Caco-2 (cell line): ENCODE measurements at regions not wholly inside any gene's neighbourhood (a gene's known extent, or its start where the extent isn't known, plus 50 kb on each side); places are given as distances from the start of the nearest gene placed in this dataset.

ENCODE experiments used
- BruUV-seq: library from RNA; stranded (reverse); fragments of 400-500 nt; replicated peaks from 2 replicates; lab custom pipeline; 2021; lab: Mats Ljungman, UMichigan
- CTCF ChIA-PET: fragments of 300-600 bp; sonication (Branson Sonifier 250); formaldehyde crosslinking; loops from one replicate; lab custom pipeline; 2022; ENCODE audit warnings: antibody characterized with exemption; lab: Charles Lee
- POLR2A ChIA-PET: fragments of 300-600 bp; sonication (Branson Sonifier 250); formaldehyde crosslinking; loops from one replicate; lab custom pipeline; 2022; ENCODE audit warnings: antibody characterized with exemption; lab: Charles Lee
- DNase-seq, 2 experiments: peaks; one replicate each; pipeline versions ENCODE4 v3.0.0 to v3.0.0-alpha.2; 2020 to 2022
- H3K27me3 ChIP-seq: replicated peaks from 2 replicates; pipeline ENCODE4 v1.6.0; 2011; ENCODE audit warnings: low read length; ENCODE audit not compliant: control insufficient read depth, insufficient read depth
- H3K36me3 ChIP-seq: 2 replicates; pipeline ENCODE4 v1.5.1; 2011; ENCODE audit warnings: low read length; ENCODE audit not compliant: control insufficient read depth, insufficient read depth
- H3K4me1 ChIP-seq: fragments of 250-450 bp; sonication (Bioruptor Pico); 2 replicates; pipeline ENCODE4 v1.5.1; 2020; ENCODE audit warnings: mild to moderate bottlenecking
- H3K4me3 ChIP-seq: 2 replicates; pipeline ENCODE4 v1.5.1; 2011; ENCODE audit warnings: low read depth, mild to moderate bottlenecking, control low read depth, low read length
- H3K9me3 ChIP-seq: fragments of 250-450 bp; sonication (Bioruptor Pico); 2 replicates; pipeline ENCODE4 v1.5.1; 2020; ENCODE audit warnings: mild to moderate bottlenecking, moderate library complexity
- H3K27ac Mint-ChIP-seq: one replicate; pipeline ENCODE4 v1.8.0; 2022; ENCODE audit warnings: mixed read lengths; ENCODE audit not compliant: unreplicated experiment
- H3K27me3 Mint-ChIP-seq: one replicate; pipeline ENCODE4 v1.8.0; 2022; ENCODE audit warnings: mixed read lengths; ENCODE audit not compliant: insufficient read depth, unreplicated experiment
- H3K36me3 Mint-ChIP-seq: one replicate; pipeline ENCODE4 v1.8.0; 2022; ENCODE audit warnings: mild to moderate bottlenecking, mixed read lengths; ENCODE audit not compliant: insufficient read depth, unreplicated experiment
- H3K4me1 Mint-ChIP-seq: one replicate; pipeline ENCODE4 v1.8.0; 2022; ENCODE audit warnings: low read depth, mixed read lengths; ENCODE audit not compliant: unreplicated experiment
- H3K4me3 Mint-ChIP-seq: one replicate; pipeline ENCODE4 v1.8.0; 2022; ENCODE audit warnings: mild to moderate bottlenecking, moderate library complexity, mixed read lengths; ENCODE audit not compliant: unreplicated experiment
- H3K9me3 Mint-ChIP-seq: one replicate; pipeline ENCODE4 v1.8.0; 2022; ENCODE audit warnings: mixed read lengths; ENCODE audit not compliant: unreplicated experiment
- CTCF ChIP-seq, 2 experiments: fragments of 200-600 bp in 1 of 2; IDR thresholded peaks; 1 replicate in 1 of 2; 2 replicates in 1 of 2; pipeline versions ENCODE4 v1.5.1 to v1.8.0; 2011 to 2022; ENCODE audit warnings: antibody characterized with exemption in 1 of 2, control low read depth in 1 of 2, inconsistent platforms in 1 of 2, low read depth in 1 of 2, low read length in 1 of 2, mild to moderate bottlenecking in 1 of 2, moderate library complexity in 1 of 2; ENCODE audit not compliant: insufficient read depth in 1 of 2, severe bottlenecking in 1 of 2, unreplicated experiment in 1 of 2
- intact Hi-C: fragments of 100-400 bp; cut with micrococcal nuclease; formaldehyde crosslinking; loops from one replicate; pipeline ENCODE4 v1.10.0; 2022; ENCODE audit not compliant: unreplicated experiment

GRCh38 chr4:188432328-188432727, 293.1 kb downstream of the TRIML1 start:
- Histone ChIP-seq H3K27me3 (no peaks in the 10 kb centered on the region), H3K9me3 (no peaks in the 10 kb centered on the region), H3K4me3 (no peak overlapping the region), H3K4me1 (peaks cover 27% of the 10 kb centered on the region), H3K36me3 (no peaks in the 10 kb centered on the region)
- peaks cover 26% of the 10 kb centered on the region for H3K4me1 Mint-ChIP-seq
- H3K27me3 Mint-ChIP-seq, result no peaks in the 10 kb centered on the region
- DNase-seq, result no peak
- TF ChIP-seq CTCF (IDR thresholded peaks at IDR 0.05; ENCODE audit: insufficient read depth in 1 of 2, low read depth in 1 of 2, low read length in 1 of 2, severe bottlenecking in 1 of 2, unreplicated experiment in 1 of 2), result no peak
- no peak overlapping the region for H3K27ac Mint-ChIP-seq
- BruUV-seq, result no TSS peak
- ChIA-PET POLR2A (no interaction called here), CTCF (no interaction called here)
- H3K4me3 Mint-ChIP-seq, result no peak overlapping the region
- intact Hi-C loops, result loop anchor here (10.0 kb wide), 1 partner anchor 172 kb away; no protein-coding TSS in a partner anchor
- peaks cover 12% of the 10 kb centered on the region for H3K36me3 Mint-ChIP-seq
- peaks cover 34% of the 10 kb centered on the region for H3K9me3 Mint-ChIP-seq

DNA sequence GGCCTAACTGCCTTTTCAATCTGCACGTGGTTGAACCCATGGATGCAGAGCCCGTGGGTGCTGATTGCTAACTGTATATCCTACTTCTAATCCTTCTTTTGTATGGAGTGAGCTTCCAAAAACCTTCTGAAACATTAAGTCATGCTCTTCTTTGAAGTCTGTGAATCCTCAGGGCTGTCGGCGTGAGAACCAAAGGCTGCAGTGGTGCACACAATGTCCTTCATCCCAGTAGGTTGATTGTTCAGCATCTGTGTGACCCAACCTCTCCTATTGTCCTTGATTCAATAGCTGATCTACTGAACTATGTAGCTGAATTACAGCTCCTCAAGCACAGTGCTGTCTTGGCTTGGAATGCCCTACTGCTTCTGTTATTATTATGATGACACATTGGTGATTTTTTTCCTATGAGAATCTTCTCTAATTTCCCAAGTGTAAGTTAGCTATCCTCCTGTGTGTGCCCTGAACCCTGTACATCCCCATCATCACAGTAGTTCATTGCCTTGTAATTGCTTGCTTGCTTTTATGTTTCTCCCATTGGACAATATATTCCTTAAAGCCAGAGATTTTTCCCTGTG, 294.6 kb downstream of the TRIML1 start:
- no peak for TF ChIP-seq CTCF (IDR thresholded peaks at IDR 0.05; ENCODE audit: insufficient read depth in 1 of 2, low read depth in 1 of 2, low read length in 1 of 2, severe bottlenecking in 1 of 2, unreplicated experiment in 1 of 2)
- Mint-ChIP-seq H3K9me3 (peaks cover 34% of the 10 kb centered on the region), H3K36me3 (peaks cover 12% of the 10 kb centered on the region), H3K4me1 (peaks cover 36% of the 10 kb centered on the region), H3K27me3 (no peaks in the 10 kb centered on the region), H3K27ac (peak overlapping the region; percentile 23), H3K4me3 (no peak overlapping the region)
- DNase-seq, result no peak
- CTCF ChIA-PET, result no interaction called here
- Histone ChIP-seq H3K27me3 (no peaks in the 10 kb centered on the region), H3K36me3 (no peaks in the 10 kb centered on the region), H3K4me1 (peaks cover 25% of the 10 kb centered on the region), H3K9me3 (no peaks in the 10 kb centered on the region), H3K4me3 (no peak overlapping the region)
- BruUV-seq, result no TSS peak
- POLR2A ChIA-PET, result no interaction called here
- intact Hi-C loops, result loop anchor here (10.0 kb wide), 1 partner anchor 171 kb away; no protein-coding TSS in a partner anchor

DNA sequence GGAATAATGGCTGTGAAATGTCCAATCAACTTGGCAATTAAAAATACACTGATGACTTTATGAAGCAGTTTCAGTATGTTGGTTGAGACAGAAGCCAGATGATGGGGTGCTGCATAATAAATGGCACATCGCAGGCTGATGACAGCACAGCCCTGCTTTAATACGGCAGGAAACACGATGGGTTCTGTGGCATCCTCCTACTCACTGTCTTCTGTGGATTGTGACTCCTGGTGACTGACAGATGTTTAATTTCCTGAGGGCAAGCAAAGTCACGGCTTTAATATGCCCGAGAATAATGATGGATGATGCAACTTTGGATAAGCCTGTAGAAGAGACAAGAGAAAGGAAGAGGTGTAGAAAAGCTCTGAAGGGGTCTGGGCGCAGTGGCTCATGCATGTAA, 295.4 kb downstream of the TRIML1 start:
- Histone ChIP-seq H3K27me3 (no peaks in the 10 kb centered on the region), H3K4me1 (peaks cover 23% of the 10 kb centered on the region), H3K36me3 (no peaks in the 10 kb centered on the region), H3K4me3 (no peak overlapping the region), H3K9me3 (no peaks in the 10 kb centered on the region)
- Mint-ChIP-seq H3K27me3 (no peaks in the 10 kb centered on the region), H3K27ac (peak overlapping the region; percentile 23), H3K36me3 (peaks cover 12% of the 10 kb centered on the region), H3K4me3 (no peak overlapping the region), H3K4me1 (peaks cover 36% of the 10 kb centered on the region), H3K9me3 (peaks cover 34% of the 10 kb centered on the region)
- intact Hi-C loops, result loop anchor here (10.0 kb wide), 1 partner anchor 170 kb away; no protein-coding TSS in a partner anchor
- CTCF ChIA-PET, result no interaction called here
- no TSS peak for BruUV-seq
- DNase-seq, result no peak
- no peak for TF ChIP-seq CTCF (IDR thresholded peaks at IDR 0.05; ENCODE audit: insufficient read depth in 1 of 2, low read depth in 1 of 2, low read length in 1 of 2, severe bottlenecking in 1 of 2, unreplicated experiment in 1 of 2)
- POLR2A ChIA-PET, result no interaction called here
